ENCODE measurements at regions not wholly inside any gene's neighbourhood (a gene's known extent, or its start where the extent isn't known, plus 50 kb on each side); places are given as distances from the start of the nearest gene placed in this dataset.
"Not testable (repeated sequence)": the region's sequence is repeated elsewhere in the genome, so short reads cannot be mapped to it uniquely, and the experiment has no call there.

- H3K9me3 ChIP-seq (ENCODE audit: control insufficient read depth, insufficient read depth, low read length); H3K9ac ChIP-seq (ENCODE audit: low read depth, low read length); H3K4me3 ChIP-seq (ENCODE audit: low read depth, low read length); H3K4me1 ChIP-seq (ENCODE audit: control insufficient read depth, insufficient read depth, low read length); H3K36me3 ChIP-seq (ENCODE audit: control insufficient read depth, insufficient read depth, low read length); H3K27me3 ChIP-seq (ENCODE audit: control insufficient read depth, insufficient read depth, low read length): not testable (repeated sequence)
These were observed 50.8 kb downstream of the PPIAL4G start for GRCh38 chr1:148432318-148432717.

- H3K36me3 ChIP-seq (ENCODE audit: control insufficient read depth, insufficient read depth, low read length); H3K4me1 ChIP-seq (ENCODE audit: control insufficient read depth, insufficient read depth, low read length); H3K9ac ChIP-seq (ENCODE audit: low read depth, low read length); H3K4me3 ChIP-seq (ENCODE audit: low read depth, low read length); H3K9me3 ChIP-seq (ENCODE audit: control insufficient read depth, insufficient read depth, low read length); H3K27me3 ChIP-seq (ENCODE audit: control insufficient read depth, insufficient read depth, low read length): not testable (repeated sequence)
These were observed 53.2 kb downstream of the PPIAL4G start for GRCh38 chr1:148429856-148430255.

DNA sequence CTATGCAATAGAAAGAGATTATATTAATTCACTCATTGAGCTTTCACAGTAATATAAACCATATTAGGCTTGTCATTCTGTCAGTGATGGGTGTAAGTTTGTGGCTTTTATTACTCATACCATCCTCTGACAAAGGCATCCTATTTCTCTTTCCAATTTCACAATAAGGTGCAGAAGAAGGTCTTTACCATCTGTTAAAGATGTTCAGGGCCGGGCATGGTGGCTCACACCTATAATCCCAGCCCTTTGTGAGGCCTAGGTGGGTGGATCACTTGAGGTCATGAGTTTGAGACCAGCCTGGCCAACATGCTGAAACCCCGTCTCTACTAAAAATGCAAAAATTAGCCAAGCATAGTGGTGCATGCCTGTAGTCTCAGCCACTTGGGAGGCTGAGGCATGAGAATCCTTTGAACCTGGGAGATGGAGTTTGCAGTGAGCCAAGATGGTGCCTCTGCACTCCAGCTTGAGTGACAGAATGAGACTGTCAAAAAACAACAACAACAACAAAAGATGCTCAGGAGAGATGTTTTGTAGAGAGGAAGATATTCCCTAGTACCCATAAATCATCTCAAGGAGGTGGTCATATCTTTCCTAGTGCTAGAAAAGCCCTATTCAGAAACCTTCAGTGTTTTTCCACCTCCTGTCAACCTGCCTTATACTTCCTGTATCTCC, 56.0 kb downstream of the PPIAL4G start:
- H3K36me3 ChIP-seq (ENCODE audit: control insufficient read depth, insufficient read depth, low read length); H3K4me1 ChIP-seq (ENCODE audit: control insufficient read depth, insufficient read depth, low read length); H3K4me3 ChIP-seq (ENCODE audit: low read depth, low read length); H3K27me3 ChIP-seq (ENCODE audit: control insufficient read depth, insufficient read depth, low read length); H3K9me3 ChIP-seq (ENCODE audit: control insufficient read depth, insufficient read depth, low read length); H3K9ac ChIP-seq (ENCODE audit: low read depth, low read length): not testable (repeated sequence)

GRCh38 chr1:148426385-148426784, 56.7 kb downstream of the PPIAL4G start:
- H3K9me3 ChIP-seq (ENCODE audit: control insufficient read depth, insufficient read depth, low read length); H3K4me3 ChIP-seq (ENCODE audit: low read depth, low read length); H3K9ac ChIP-seq (ENCODE audit: low read depth, low read length); H3K4me1 ChIP-seq (ENCODE audit: control insufficient read depth, insufficient read depth, low read length); H3K36me3 ChIP-seq (ENCODE audit: control insufficient read depth, insufficient read depth, low read length); H3K27me3 ChIP-seq (ENCODE audit: control insufficient read depth, insufficient read depth, low read length): not testable (repeated sequence)

DNA sequence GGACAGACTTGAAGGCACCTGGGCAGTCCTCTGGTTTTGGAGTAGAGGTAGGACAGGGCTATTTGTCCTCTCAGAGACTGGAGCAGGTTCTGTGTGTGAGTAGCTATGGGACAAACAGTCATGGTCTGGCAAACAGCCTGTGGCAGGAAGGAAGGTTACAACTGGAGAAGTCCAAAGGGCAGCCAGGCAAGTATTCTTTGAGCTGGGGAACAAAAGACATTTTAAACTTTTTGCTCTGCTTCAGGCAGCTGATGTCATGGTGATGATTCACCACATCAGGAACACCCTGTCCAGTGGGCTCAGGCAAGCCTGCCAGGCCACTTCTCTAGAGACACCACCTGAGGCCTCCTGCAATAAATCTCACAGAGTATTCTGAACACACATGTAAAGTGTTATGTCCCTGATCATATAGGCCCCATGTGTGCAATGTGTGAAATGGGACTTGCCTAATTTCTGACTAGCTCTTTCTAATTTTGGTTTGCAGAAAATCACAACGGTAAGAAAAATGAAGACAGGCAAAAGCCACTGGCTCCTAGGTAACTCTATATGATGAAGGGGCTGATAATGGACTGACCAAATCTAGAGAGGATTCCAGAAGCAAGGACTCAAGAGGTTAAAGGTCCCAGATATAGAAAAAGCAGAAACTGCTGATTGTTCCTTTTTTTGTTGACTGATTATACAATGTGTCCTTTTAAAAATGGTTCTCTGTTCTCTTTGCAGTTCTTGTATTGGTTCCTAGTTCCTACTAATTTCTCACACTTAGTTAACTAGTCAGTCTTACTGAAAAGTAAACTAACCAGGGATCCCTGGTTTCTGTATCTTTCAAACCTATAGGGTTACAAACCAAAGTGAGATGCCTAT, 58.7 kb downstream of the PPIAL4G start:
- H3K9ac ChIP-seq (ENCODE audit: low read depth, low read length); H3K4me1 ChIP-seq (ENCODE audit: control insufficient read depth, insufficient read depth, low read length); H3K9me3 ChIP-seq (ENCODE audit: control insufficient read depth, insufficient read depth, low read length); H3K4me3 ChIP-seq (ENCODE audit: low read depth, low read length); H3K36me3 ChIP-seq (ENCODE audit: control insufficient read depth, insufficient read depth, low read length); H3K27me3 ChIP-seq (ENCODE audit: control insufficient read depth, insufficient read depth, low read length): not testable (repeated sequence)

- not testable (repeated sequence) for H3K27me3 ChIP-seq (ENCODE audit: control insufficient read depth, insufficient read depth, low read length); H3K36me3 ChIP-seq (ENCODE audit: control insufficient read depth, insufficient read depth, low read length); H3K9me3 ChIP-seq (ENCODE audit: control insufficient read depth, insufficient read depth, low read length); H3K4me3 ChIP-seq (ENCODE audit: low read depth, low read length); H3K4me1 ChIP-seq (ENCODE audit: control insufficient read depth, insufficient read depth, low read length); H3K9ac ChIP-seq (ENCODE audit: low read depth, low read length)
These were observed 60.2 kb downstream of the PPIAL4G start for GRCh38 chr1:148422921-148423320.

DNA sequence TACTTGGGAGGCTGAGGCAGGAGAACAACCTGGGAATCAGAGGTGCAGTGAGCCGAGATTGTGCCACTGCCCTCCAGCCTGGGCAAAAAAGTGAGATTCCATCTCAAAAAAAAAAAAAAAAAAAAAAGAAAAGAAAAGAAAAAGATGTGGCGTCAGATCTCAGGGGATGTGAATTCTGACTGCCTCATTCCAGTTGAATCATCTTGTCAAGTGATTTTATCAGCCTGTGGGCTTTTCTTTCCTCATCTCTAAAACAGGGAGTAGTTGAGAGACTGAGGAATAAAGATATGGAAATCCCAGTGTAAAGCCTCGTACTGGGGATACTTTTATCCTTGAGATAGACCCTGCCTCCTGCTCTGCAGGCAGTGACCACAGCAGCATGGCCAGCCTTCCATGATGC, 65.9 kb downstream of the PPIAL4G start:
- not testable (repeated sequence) for H3K9ac ChIP-seq (ENCODE audit: low read depth, low read length); H3K4me3 ChIP-seq (ENCODE audit: low read depth, low read length); H3K9me3 ChIP-seq (ENCODE audit: control insufficient read depth, insufficient read depth, low read length); H3K36me3 ChIP-seq (ENCODE audit: control insufficient read depth, insufficient read depth, low read length); H3K4me1 ChIP-seq (ENCODE audit: control insufficient read depth, insufficient read depth, low read length); H3K27me3 ChIP-seq (ENCODE audit: control insufficient read depth, insufficient read depth, low read length)

- not testable (repeated sequence) for H3K4me1 ChIP-seq (ENCODE audit: control insufficient read depth, insufficient read depth, low read length); H3K27me3 ChIP-seq (ENCODE audit: control insufficient read depth, insufficient read depth, low read length); H3K9ac ChIP-seq (ENCODE audit: low read depth, low read length); H3K36me3 ChIP-seq (ENCODE audit: control insufficient read depth, insufficient read depth, low read length); H3K9me3 ChIP-seq (ENCODE audit: control insufficient read depth, insufficient read depth, low read length); H3K4me3 ChIP-seq (ENCODE audit: low read depth, low read length)
These were observed 69.7 kb downstream of the PPIAL4G start for GRCh38 chr1:148413385-148413784.

GRCh38 chr1:148404786-148405568, 78.1 kb downstream of the PPIAL4G start:
- not testable (repeated sequence) for H3K9ac ChIP-seq (ENCODE audit: low read depth, low read length); H3K9me3 ChIP-seq (ENCODE audit: control insufficient read depth, insufficient read depth, low read length); H3K27me3 ChIP-seq (ENCODE audit: control insufficient read depth, insufficient read depth, low read length); H3K4me1 ChIP-seq (ENCODE audit: control insufficient read depth, insufficient read depth, low read length); H3K36me3 ChIP-seq (ENCODE audit: control insufficient read depth, insufficient read depth, low read length); H3K4me3 ChIP-seq (ENCODE audit: low read depth, low read length)

DNA sequence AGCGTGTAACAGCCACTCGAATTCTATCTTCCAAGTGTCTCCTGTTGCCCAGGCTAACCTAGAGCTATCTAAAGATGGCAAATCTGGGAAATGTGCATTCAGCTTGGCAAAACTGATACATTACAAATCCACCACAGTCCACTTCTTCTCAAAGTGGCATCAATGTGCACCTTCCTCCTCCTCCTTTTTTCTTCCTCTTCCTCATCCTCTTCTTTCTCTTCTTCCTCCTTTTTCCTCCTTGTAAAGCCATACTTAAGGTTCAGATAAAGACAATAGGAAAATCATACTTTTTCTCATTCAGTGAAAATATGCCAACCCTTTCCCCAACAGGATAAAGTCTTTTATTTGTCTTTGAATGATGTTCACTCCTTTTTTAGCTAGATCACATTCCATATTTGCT, 79.2 kb downstream of the PPIAL4G start:
- H3K9ac ChIP-seq (ENCODE audit: low read depth, low read length); H3K4me1 ChIP-seq (ENCODE audit: control insufficient read depth, insufficient read depth, low read length); H3K36me3 ChIP-seq (ENCODE audit: control insufficient read depth, insufficient read depth, low read length); H3K4me3 ChIP-seq (ENCODE audit: low read depth, low read length); H3K9me3 ChIP-seq (ENCODE audit: control insufficient read depth, insufficient read depth, low read length); H3K27me3 ChIP-seq (ENCODE audit: control insufficient read depth, insufficient read depth, low read length): not testable (repeated sequence)

- H3K9ac ChIP-seq (ENCODE audit: low read depth, low read length); H3K4me1 ChIP-seq (ENCODE audit: control insufficient read depth, insufficient read depth, low read length); H3K9me3 ChIP-seq (ENCODE audit: control insufficient read depth, insufficient read depth, low read length); H3K36me3 ChIP-seq (ENCODE audit: control insufficient read depth, insufficient read depth, low read length); H3K27me3 ChIP-seq (ENCODE audit: control insufficient read depth, insufficient read depth, low read length); H3K4me3 ChIP-seq (ENCODE audit: low read depth, low read length): not testable (repeated sequence)
These were observed 80.0 kb downstream of the PPIAL4G start for GRCh38 chr1:148403085-148403456.
